IPS-18c (cell line): ENCODE measurements at regions not wholly inside any gene's neighbourhood (a gene's known extent, or its start where the extent isn't known, plus 50 kb on each side); places are given as distances from the start of the nearest gene placed in this dataset.
"Not testable (repeated sequence)": the region's sequence is repeated elsewhere in the genome, so short reads cannot be mapped to it uniquely, and the experiment has no call there.

Source experiments
- H3K4me3 ChIP-seq: 2 replicates; pipeline ENCODE4 v1.7.0; 2013; ENCODE audit warnings: low read depth, mild to moderate bottlenecking, low read length, moderate library complexity; ENCODE audit not compliant: insufficient read depth
- H3K9me3 ChIP-seq: one replicate; pipeline ENCODE4 v1.6.1; 2013; ENCODE audit warnings: mild to moderate bottlenecking, low read length, moderate library complexity; ENCODE audit not compliant: control insufficient read depth, insufficient read depth

GRCh38 chr9:107784235-107784958 lies 294.8 kb upstream of the KLF4 start:
- H3K4me3 ChIP-seq = no peak overlapping the region
- H3K9me3 ChIP-seq = no peaks in the 10 kb centered on the region

GRCh38 chr9:107782789-107783188 lies 293.2 kb upstream of the KLF4 start:
- H3K9me3 ChIP-seq = no peaks in the 10 kb centered on the region
- no peak overlapping the region for H3K4me3 ChIP-seq

DNA sequence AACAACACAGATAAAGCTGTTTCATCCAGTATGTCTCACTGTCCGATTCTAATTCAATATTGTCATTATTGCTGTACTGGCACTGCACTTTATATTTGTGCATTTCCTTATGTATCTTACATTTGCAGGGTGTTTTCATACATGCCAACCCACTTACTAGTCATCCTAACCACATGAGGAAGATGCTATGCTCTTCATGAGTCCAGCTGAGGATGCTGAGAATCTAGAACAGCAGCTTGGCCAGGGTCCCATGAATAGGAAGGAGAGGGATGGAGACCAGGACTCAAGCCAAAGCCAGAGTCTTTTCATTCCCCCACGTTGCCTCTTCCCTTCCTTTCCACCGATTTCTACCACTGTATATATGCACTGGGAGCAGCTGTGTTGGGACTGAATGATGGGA lies 292.8 kb upstream of the KLF4 start:
- Histone ChIP-seq H3K9me3 (no peaks in the 10 kb centered on the region), H3K4me3 (no peak overlapping the region)

GRCh38 chr9:107780960-107781359 lies 291.4 kb upstream of the KLF4 start:
- H3K4me3 ChIP-seq = no peak overlapping the region

DNA sequence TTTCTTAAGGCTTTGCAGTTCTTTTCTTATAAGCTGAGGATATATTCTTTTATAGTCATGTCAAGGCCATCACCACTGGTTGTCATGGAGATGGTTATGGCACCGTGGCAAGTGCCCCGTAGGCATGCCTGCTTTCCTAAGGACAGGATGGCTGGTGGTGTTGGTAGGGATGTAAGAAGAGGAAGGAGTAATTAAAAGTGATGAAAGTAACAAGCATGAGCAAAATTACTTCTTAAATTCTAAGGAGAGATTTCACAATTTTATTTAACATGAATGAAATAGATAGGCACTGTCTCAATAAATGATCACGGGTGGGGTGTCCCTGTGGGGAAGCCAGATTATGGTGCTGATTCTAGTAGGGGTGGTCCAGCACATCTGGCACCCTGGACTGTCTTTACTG lies 290.2 kb upstream of the KLF4 start:
- no peaks in the 10 kb centered on the region for H3K9me3 ChIP-seq
- no peak overlapping the region for H3K4me3 ChIP-seq

More at GRCh38 chr9:107780960-107781359, 291.4 kb upstream of the KLF4 start:
- no peaks in the 10 kb centered on the region for H3K9me3 ChIP-seq

DNA sequence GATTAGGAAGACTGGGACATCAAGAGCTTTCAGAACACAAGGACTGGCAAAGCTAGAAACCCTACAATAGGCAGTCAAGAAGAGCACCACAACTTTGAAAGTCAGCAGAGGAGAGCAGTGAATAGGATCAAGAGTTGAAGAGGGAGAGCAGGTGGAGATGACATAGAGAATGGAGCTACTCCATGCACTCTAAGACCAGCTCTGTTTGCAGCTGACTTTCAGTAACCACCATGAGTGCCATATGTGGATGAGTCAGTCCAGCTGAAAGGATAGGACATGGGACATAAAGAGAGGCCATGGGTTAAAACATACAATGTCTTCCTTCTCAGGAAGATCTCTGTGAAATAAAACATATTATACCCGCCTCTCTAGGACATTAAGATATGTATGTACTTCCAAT lies 289.1 kb upstream of the KLF4 start:
- Histone ChIP-seq H3K9me3 (peaks cover under 1% of the 10 kb centered on the region), H3K4me3 (no peak overlapping the region)

GRCh38 chr9:107774099-107774498 lies 284.5 kb upstream of the KLF4 start:
- not testable (repeated sequence) for H3K4me3 ChIP-seq, H3K9me3 ChIP-seq

GRCh38 chr9:107772988-107773387 lies 283.4 kb upstream of the KLF4 start:
- no peak overlapping the region for H3K4me3 ChIP-seq
- peaks cover 4% of the 10 kb centered on the region for H3K9me3 ChIP-seq

DNA sequence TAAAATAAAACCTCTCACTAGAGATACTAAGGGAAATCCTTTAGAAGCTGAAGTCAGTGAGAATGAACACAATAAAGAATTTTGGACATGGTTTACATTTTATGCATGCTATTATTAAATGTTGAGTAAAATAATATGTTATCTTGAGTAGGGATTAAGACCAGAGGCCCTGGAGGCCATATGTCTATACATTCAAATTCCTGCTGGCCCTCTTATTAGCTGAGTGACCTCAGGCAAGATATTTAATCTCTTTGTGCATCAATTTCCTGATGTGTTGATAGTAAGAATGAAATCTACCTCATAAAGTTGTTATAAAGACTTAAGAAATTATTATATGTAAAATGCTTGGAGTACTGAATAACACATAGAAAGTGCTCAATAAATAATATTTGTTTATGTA lies 281.1 kb upstream of the KLF4 start:
- H3K4me3 ChIP-seq = no peak overlapping the region

DNA sequence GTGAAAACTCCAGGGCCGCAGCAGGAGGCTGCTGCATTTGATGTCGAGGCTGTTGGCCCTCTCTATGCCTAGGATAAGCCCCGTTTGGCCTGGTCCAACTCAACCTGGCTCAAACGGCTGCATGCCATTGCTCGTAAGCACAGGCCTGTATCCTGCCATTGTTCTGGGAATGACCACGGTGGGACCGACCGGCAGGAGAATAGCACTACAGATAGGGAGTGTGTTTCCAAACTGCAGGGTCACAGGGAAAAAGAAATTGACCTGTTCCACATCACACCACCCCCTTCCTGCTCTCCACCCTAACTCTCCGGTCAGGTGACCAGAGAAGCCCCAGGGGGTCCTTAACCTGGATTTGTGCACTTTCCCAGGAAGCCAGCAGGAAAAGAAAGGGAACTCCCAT lies 278.7 kb upstream of the KLF4 start:
- no peak overlapping the region for H3K4me3 ChIP-seq

More for the DNA sequence above, 281.1 kb upstream of the KLF4 start:
- peaks cover 4% of the 10 kb centered on the region for H3K9me3 ChIP-seq

DNA sequence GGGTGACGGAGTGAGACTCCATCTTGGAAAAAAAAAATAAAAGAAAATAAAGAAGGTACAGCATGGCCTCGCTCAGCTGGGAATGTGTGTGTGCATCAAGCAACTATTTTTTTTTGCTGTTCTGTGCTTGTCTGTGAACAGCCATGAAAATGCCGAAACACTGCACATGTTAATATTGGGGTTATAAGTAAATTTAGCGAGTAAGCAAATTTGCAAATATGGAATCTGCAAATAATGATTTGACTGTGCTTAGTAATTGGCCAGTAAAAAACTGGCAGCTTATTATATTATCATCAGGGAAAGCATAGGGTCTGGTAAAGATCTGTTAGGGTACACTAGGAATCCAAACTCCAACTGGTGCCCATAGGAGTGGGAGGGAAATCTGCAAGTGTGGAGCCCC lies 278.1 kb upstream of the KLF4 start:
- Histone ChIP-seq H3K9me3 (peaks cover 2% of the 10 kb centered on the region), H3K4me3 (no peak overlapping the region)

More for the DNA sequence above, 278.7 kb upstream of the KLF4 start:
- peaks cover 2% of the 10 kb centered on the region for H3K9me3 ChIP-seq

- H3K4me3 ChIP-seq, H3K9me3 ChIP-seq: not testable (repeated sequence)
Observed at GRCh38 chr9:107763469-107763868, 273.9 kb upstream of the KLF4 start.

- Histone ChIP-seq H3K9me3 (no peaks in the 10 kb centered on the region), H3K4me3 (no peak overlapping the region)
Observed at GRCh38 chr9:107761307-107761706, 271.7 kb upstream of the KLF4 start.

- no peaks in the 10 kb centered on the region for H3K9me3 ChIP-seq
- no peak overlapping the region for H3K4me3 ChIP-seq
Observed at GRCh38 chr9:107760469-107761242, 271.1 kb upstream of the KLF4 start.

DNA sequence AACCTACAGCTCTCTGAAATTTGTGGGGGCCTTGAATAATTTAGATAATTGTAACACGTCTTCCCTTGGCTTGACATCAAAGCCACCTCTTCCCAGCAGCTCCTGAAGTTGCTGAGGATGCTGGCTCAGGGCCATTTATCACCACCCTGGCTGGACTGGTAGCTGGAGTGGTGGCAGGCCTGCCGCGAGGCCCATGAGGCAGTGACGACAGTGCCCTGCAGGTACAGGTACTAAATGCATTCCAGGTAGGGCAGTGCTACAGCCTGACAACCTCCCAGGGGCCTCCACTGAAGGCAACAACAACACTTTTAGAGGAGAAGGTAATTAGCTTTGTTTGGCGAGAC lies 270.2 kb upstream of the KLF4 start:
- Histone ChIP-seq H3K9me3 (no peaks in the 10 kb centered on the region), H3K4me3 (no peak overlapping the region)

DNA sequence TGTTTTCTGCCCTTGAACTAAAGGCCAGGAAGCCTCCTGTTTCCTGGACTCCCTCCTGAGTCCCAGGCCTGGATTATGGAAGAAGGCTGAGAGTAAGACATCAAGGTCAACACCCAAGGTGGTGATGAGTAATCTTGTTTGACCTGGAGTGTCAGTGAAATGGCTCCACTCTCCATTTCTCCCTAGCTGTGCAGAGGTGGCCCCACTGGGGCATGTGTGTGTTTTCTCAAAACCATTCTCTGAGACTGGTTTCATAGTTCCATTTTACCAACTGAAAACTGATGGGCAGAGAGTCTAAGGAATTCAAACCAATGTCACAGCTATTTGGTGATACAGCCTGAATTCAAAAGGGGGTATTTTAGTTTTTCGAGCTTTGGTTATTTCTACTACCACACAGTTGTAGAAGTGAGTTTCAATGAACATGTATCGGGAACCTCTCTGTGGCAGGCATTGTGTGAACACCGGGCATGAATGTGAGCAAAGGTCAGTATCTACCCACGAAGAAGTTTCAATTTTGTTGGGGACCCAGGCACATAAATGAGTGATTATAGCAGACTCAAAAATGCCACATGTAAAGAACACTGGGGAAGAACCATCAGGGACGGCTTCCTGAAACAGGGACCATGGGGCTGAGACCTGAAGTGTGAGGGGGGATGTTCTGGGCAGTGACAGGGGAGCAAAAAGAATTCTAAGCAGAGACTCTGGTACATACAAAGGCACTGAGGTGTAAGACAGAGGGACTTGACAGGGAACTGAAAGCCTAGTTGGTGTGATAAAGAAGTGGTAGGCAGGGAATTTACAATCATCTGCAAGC lies 269.6 kb upstream of the KLF4 start:
- no peaks in the 10 kb centered on the region for H3K9me3 ChIP-seq

DNA sequence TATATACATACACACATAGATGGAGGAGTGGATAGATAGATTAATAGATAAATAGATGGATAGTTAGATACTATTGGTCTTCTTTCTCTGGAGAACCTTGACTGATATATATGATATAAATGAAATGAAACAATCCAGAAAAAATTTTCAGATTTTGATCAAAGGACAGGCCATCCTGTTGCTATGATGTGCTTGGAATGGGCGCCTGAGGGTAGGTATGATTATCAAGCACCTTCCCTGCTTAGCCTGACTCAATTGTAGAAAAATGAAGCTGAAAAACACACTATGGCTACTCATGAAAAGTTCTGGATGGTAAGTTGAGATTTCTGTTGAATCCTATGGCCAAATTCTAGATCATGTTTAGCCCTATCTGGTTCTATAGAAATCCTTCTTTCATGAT lies 266.5 kb upstream of the KLF4 start:
- H3K9me3 ChIP-seq = no peaks in the 10 kb centered on the region
- no peak overlapping the region for H3K4me3 ChIP-seq

More for the DNA sequence above, 269.6 kb upstream of the KLF4 start:
- no peak overlapping the region for H3K4me3 ChIP-seq

GRCh38 chr9:107755246-107755645 lies 265.7 kb upstream of the KLF4 start:
- Histone ChIP-seq H3K9me3 (no peaks in the 10 kb centered on the region), H3K4me3 (no peak overlapping the region)
